LHCN-M2 (cell line): ENCODE measurements at regions not wholly inside any gene's neighbourhood (a gene's known extent, or its start where the extent isn't known, plus 50 kb on each side); places are given as distances from the start of the nearest gene placed in this dataset.

Source experiments
- DNase-seq: peaks from one replicate; pipeline ENCODE4 v3.0.0-alpha.2; 2012; ENCODE audit warnings: low read depth

DNA sequence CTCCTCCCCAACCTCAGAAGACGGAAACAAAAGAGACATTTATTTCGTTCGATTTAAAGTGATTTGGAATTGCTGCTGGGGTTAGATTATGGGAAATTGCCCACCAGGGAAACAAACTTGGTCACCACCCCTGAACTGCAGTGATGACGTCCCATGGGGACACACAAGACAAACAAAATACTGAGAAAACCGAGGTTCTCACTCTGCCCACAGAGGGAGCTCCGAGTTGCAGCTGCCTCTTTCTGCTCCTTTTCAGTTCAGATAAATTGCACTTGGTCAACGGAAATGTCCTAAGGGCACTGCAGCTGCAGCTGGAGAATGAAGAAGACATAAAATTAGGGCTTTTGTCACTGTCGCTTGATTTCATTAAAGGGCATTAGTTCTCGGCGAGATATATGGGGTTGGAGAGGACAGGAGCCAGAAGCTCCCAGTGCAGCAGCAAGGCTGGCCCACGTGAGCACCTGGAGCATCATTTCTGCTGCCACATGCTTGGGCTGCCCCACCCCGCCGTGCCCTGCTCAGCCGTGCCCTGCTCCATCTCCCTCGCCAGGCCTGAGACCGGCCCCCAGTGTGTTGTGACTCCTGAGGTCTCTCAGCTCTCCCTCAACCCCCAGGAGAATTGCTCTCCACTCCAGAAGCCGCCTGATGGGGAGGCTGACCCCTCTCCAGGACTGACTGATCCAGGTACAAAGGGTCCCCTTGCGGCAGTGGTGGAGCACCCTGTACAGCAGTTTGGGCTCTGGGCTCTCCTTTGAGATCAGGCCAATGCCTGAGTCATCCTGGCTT is 231.7 kb upstream of the AJAP1 start:
- no peak for DNase-seq

DNA sequence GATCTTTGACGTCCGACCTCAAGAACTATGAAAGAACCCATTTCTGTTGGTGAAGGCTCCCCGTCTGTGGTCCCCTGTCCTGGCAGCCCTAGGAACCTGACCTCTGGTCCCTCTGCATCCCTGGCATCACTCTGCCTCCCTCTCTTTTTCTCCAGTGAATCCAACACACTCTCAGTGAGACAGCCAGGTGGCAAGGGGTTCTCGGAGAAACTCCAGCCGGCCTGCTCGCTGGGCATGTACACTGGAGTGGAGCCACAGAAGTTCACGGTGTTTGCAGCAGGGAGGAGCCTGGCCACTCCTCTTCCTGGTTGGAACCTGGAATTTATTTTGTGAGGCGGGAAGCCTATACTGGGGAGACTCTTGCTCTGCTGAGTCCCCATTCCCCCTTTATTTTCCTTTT is 230.2 kb upstream of the AJAP1 start:
- no peak for DNase-seq

DNA sequence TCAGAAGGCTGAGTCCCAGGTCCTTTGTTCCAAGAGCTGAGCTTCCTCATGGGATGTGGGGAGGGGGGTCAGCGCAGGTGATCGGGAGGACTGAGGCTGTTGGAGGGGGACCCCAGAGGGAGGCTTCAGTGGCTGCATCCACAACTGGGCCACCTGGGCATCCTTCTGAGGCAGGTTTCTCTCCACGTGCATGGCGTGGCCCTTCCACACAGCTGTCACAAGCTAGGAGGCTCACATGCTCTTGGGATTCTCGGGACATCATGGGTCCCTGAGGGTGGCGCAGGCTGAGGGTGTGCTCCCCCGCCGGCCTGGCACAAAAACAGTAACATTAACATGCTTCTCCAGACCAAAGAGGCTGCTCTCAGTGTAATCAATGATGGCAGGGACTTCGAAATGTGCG is 229.6 kb upstream of the AJAP1 start:
- no peak for DNase-seq

DNA sequence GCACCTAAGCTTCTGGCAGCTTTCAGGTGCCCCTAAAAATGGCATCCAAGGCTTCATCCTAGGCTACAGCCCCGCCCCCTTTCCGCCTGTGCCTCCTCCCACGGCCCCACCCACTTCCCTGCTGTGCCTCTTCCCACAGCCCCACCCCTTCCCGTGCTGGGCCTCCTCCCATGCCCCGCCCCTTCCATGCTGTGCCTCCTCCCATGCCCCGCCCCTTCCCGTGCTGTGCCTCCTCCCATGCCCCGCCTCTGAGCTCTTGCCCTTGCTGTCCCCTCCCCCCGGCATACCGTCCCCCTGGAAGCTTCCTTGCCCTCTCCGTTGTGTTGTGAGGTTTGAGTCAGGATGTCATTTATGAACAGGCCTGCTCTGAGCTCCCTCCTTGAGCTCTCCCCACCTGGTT is 228.5 kb upstream of the AJAP1 start:
- no peak for DNase-seq

DNA sequence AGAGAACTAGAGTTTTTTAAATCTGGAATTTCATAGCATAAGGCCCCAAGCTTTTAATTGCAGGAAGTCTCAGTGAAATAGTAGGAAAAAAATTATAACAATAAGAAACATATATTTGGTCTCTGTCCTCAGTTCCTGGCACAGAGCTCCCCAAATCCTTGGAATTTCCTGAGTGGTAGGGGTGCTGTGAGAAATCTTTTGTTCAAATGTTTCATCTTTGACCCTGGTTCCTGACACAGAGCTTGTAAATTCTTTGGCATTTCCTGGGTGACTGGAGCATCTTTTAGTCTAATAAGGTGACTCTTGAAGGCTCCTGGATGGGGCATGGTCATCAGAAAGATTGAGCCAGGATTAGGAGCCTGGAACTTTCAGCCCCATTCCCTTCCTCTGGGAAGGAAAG is 225.7 kb upstream of the AJAP1 start:
- DNase-seq: no peak

DNA sequence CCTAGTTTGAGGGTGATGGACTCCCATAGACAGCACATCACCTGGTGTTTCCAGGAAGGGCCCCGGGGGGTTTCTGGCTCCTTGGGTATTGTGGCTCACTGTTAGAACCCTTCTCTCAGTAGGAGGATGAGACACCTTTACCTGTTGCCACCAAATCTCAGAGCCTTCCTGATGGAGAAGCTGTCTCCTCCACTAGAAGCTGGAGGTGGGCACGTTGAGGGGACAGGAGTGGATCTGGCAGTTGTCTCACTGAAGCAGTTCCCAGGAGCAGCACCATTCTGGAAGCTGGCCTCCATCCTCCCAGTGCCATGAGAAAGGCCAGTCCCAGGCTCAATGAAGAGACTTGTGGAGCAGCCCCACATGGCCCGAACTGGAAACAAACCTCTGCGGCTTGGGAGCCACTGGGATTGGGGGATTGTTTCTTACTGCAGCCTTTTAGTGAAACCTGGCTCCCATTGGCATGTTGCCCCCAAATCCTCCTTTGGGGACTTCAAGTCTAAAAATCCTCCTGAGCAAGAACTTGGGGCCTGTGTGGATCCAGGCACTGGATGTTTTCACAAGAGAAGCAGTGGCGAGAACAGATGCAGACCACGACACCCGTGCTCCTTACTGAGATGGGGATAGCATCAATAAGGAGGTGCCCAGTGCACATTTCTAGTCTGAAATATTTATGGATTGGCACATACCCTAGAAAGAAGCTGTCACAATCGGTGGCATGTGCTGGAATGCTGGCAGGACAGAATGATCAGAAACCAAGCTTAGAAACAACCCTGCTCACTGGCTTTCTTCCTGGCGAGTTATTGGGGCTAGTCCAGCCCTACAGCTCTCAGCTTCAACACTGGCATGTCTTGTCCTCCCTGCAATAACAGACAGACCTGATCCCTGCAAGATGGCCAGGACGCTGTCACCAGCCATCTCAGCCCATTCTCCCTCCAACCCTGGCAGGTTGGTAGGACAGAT is 223.7 kb upstream of the AJAP1 start:
- no peak for DNase-seq

DNA sequence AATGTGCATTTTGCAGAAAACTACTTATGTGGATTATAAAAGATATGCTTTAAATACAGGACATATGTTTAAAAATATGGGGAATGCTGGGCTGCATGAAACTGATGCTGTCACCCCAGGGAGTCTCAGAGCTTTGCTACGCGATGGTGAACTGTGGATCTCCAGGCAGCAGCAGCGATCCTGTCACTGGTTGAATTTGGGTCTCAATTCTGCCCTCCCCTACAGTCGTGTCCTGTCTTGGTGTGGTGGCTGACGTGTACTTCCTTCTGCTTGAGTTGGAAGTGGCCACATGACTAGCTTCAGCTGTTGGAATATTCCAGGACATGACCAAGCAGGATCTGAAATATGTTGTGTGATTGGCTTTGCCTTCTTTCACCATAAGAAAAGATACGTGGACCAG is 222.9 kb upstream of the AJAP1 start:
- no peak for DNase-seq

DNA sequence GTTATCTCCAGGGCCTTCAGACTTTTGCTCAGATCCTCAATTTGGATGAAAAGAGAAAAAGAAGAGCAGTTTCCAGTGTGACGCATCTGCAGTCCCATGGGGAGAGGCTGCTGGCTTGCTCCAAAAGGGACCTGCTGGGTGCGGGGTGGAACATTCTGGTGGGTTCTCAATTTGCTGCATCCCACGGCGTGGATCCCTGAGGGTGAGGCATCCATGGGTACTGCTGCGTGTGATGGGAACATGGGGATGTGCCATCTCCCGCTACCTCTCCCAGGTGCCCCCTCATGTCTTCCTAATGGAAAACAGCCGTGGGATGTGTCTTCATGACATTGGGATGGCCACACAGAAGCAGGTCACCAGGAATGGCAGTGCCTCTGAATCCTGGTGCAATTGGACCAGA is 221.3 kb upstream of the AJAP1 start:
- no peak for DNase-seq

DNA sequence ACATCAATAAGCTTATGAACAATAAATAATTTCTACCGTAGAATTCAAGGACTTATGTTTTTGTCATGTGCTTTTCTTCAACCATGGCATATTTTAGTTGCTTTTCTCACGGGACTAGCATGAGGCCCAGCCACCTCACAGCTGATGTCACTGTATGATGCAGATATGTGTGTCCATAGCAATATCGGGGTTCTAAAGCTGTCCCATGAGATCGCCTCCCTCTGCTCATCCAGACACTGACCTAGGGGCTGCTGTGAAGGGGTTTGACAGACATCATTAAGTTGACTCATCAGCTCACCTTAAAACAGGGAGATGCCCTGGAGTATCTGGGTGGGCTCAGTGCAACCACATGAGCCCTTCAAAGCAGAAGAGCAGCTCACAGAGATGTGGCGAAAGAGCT is 210.3 kb upstream of the AJAP1 start:
- no peak for DNase-seq

DNA sequence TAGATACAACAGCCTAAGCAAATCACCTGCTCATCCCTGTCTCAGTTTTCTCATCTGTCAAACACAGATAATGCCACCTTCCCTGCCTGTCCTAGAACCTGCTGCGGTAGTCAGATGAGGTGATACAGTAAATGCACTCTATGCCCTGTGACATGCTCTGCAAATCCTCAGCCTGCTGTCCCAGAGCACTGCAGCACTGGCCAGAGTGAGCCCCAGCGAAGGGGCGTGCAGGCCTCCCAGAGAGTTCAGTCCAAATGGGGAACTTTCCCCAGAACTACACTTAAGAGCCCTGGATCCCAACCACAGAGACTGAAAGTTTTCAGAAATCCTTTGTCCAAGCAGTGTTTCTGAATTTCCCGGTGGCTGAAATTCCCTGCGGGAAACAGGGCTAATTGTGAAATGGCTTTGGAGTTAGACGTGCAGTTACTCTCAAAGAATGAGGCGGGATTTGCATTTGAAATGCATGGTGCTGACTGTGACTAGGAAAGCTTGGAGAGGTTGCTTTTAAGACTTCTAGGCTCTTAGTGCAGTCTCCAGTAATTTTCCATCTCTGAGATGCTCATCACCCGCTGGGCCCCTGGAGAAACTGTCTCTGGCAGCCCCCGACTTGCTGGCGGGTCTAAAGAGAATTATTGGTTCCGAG is 206.5 kb upstream of the AJAP1 start:
- DNase-seq: no peak

DNA sequence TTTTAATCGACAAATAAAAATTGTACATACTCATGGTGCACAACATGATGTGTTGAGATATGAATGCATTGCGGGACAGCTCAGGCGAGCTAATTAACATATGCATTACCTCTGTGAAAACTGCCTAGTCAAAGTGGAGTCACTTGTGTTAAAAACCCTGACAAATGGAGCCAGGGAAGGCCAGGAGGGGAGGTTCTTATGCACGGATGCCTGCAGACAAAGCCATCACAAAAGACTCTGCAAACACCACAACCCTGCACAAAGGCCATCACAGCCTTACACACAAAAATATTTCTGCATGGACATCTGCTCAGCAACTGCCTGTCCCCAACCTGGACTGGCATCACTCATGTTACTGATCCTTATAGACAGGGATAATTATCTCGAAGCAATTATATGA is 204.4 kb upstream of the AJAP1 start:
- DNase-seq: no peak

DNA sequence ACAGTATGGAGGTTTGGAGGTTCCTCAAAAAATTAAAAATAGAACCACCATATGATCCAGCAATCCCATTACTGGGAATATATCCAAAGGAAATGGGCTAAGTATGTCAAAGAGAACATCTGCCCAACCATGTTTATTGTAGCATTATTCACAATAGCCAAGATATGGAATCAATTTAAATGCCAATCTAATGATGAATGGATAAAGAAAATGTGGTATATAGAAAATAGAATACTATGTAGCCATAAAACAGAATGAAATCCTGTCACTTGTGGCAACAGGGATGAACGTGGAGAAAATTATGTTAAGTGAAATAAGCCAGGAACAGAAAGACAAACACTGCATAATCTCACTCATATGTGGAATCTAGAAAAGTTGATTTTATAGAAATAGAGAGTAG is 201.7 kb upstream of the AJAP1 start:
- no peak for DNase-seq

DNA sequence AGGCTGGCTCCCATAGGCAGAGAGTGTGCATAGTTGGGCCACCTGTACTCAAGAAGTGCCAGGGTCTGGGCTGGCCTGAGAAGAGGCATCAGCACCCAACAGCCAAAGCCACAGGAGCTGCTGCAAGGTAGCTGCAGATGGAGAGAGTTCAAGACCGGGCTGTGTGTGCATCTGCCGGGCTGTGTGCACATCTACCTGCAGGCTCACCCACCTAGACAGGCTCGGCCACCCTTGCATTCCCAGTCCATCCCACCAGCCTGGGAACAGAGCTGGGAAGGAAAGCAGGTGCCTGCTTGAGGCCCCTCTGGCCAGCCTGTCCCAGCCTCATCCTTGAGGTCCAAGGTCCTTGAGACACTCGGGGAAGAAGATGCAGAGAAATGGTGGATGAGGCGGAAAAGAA is 194.4 kb upstream of the AJAP1 start:
- no peak for DNase-seq

DNA sequence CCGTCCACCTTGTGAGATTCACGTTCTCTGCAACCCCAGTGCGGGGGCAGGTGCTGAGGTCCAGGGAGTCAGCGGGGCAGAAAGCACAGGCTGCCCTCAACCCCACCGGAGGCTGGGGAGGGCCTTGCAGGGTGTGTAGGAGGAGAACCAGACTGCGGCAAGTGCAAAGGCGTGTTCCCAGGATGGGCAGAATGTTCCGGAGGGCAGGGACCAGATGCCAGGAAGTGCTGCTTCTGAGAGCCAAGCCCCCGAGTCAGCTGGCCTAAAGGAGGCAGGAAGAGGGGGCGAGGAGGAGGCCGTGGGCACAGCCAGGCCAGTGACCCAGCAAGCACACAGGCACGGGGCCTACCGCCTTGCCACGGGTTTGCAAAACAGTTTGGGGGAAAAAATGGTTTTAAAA is 193.8 kb upstream of the AJAP1 start:
- no peak for DNase-seq

DNA sequence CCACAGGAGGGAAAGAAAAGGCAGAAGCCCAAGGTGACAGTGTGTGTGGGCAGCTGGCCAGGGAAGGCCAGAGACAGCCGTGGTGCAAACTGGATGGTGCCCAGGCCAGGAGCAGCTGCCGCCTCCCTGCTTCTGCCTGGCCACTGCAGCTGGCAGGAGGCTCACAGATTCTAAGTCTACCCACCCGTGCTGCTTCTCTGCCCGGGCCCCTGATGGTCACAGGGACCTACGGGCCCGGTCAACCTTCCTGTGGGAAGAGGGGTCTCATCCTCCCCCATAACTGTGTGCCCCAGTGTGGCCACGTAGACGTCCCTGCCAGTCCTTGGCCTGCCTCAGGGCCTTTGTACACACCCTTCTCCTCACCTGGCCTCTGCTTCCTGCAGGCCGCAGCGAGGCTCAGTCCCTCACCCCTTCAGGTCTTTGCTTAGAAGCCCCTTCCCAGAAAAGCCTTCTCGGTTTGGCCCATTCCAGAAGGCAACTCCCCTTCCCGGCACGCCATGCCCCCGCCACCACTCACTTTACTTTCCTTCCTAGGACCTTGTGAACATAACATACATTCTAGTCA is 192.6 kb upstream of the AJAP1 start:
- no peak for DNase-seq

DNA sequence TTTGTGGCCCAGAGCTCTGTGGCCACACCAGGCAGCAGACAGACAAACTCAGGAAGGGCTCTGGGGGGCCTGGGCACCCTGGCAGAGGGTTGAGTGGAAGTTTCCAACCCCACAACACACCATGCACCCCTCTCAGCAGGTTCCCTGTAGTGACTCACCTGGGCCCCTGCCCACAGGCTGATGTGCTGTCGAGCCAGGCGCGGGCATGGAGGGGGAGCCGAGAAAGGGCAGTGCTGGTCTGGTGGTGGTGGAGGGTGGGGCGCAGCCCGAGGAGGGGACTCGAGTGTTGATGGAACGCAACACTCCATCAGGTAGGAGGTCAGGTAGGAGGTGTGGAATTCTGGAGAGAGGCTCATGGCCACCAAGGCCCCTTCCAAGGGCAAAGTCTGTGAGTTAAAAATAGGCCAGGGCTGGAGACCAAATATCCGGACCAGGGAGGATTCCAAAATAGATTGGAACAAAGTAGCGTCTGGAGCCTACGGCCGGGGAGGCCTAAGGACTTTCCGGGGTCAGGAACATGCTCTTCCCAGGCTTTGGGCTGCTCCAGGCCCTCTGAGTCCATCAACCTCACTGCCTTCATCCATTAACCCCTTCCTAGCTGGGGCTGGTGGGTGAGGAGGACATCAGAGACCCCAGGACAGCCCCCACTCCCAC is 191.5 kb upstream of the AJAP1 start:
- no peak for DNase-seq

DNA sequence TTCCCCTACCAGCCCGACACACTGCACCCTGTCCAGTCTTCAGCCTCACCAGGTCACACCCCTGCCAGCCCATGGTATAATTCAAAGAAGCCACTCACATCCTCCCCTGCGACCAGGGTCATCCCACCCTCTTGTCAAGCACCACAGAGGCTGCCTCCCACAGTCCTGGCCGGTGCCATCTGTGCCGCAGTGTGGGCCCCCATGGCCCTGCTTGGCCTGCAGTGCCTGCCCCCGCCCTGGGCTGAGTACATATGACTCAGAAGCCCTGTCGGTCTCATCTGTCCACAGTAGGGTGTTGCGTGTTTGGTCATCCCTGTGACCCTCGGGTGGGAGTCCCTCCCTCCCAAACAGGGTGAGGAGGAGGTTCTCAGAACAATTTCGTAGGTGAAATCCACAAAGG is 190.8 kb upstream of the AJAP1 start:
- no peak for DNase-seq

DNA sequence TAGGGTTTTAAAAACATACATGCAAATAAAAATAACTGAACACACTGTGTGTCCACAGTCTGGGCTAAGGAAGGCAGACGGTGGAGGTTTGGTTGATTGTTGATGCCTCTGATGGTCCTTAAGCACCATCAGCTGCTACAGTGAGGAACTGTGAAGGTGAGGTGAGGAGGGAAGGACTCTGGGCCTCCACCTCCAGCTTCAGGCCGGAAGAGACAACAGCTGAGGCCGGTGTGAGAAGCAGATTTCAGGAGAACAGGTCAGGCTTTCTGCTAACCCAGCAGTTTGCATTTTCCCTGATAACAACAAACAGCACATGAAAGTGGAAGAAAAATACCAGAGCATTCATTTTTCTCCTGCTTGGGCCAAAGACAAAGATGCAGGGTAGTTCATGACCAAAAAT is 189.9 kb upstream of the AJAP1 start:
- DNase-seq: no peak

DNA sequence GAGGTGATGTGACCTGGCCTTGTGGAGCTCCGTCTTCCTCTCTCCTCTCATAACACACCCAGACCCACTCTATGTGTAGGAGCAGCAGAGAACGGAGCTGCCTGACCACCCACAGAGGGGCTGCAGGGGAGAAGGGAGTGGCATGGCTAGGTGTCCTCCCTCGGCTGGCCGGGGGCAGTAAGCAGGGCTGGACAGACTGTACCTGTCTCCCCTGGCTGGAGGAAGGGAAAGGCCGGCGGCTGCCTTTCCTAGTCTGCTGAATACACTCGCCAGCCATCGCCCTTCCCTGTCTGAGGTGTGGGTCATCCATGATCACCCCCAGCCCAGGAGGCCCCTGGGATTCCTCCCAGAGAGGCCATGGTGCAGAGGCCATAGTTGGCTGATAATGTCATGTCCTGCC is 187.2 kb upstream of the AJAP1 start:
- DNase-seq: no peak

DNA sequence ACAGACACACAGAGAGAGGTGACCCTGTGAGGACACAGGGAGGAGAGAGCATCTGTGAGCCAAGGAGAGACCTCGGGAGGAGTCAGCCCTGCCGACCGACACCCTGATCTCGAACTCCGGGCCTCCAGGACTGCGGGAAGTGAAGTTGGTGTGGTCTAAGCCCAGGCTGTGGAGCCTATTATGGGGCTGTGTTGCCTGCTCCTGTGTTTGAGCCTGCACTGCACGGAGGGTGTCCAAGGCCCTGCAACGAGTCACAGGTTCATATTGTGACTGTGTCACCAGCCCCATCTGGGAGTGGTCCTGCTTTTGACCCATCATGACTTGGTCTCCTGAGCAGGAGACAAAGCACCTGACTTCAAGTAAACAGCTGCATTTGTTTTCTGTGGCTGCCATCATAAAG is 186.0 kb upstream of the AJAP1 start:
- no peak for DNase-seq

DNA sequence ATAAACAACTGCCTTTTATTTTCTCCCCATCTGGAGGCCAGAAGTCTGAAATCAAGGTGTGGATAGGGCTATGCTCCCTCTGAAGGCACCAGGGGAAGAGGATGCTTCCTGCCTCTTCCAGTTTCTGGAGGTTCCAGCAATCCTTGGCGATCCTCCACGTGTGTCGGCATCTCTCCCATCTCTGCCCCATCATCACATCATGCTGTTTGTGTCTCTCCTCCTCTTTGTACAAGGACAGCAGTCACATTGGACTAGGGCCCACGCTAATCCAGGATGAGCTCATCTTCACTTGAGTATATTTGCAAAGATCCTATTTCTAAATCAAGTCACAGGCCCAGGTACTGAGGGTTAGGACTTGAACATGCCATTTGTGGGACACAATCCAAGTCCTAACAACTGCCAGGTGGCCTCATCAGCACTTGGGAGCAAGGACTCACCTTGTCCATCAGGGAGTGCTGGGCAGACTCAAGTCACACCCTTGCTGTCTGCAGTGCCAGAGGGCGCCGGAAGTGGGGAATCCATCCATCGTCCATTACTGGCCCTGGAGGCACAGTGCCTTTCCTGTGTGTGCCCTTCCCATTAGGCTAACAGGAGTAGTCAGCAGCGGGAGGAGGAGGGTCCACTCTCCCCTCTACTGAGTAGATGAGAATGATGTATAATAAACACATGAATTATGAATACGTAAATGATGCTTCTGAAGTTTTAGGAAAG is 185.4 kb upstream of the AJAP1 start:
- DNase-seq: no peak
